Prostate gland (tissue), 2 donors: ENCODE measurements at regions not wholly inside any gene's neighbourhood (a gene's known extent, or its start where the extent isn't known, plus 50 kb on each side); places are given as distances from the start of the nearest gene placed in this dataset.

ENCODE experiments used
- CTCF ChIP-seq, 4 experiments: fragments of 200-600 bp in 2 of 4; fragments of 450-650 bp in 2 of 4; sonication (generic) in 2 of 4; IDR thresholded peaks; 1 replicate in 3 of 4; 2 replicates in 1 of 4; pipeline ENCODE4 v1.5.1; 2016 to 2019; ENCODE audit warnings: antibody characterized with exemption in 4 of 4, mild to moderate bottlenecking in 2 of 4, moderate library complexity in 2 of 4
- POLR2A ChIP-seq: fragments of 450-650 bp; IDR thresholded peaks from one replicate; pipeline ENCODE4 v1.6.1; 2016; ENCODE audit warnings: antibody characterized with exemption, mild to moderate bottlenecking

- TF ChIP-seq CTCF (IDR thresholded peaks at IDR 0.05) (no peak), POLR2A (no peak)
Measured at GRCh38 chr11:114987186-114987760, 308.9 kb downstream of the NXPE2 start.
